Progenitor cell of endocrine pancreas (in vitro differentiated cells): ENCODE measurements at regions not wholly inside any gene's neighbourhood (a gene's known extent, or its start where the extent isn't known, plus 50 kb on each side); places are given as distances from the start of the nearest gene placed in this dataset.
A peak's percentile ranks its signal among the peaks of the same experiment; 100 is the strongest.

Experiments used
- DNase-seq: peaks from one replicate; pipeline ENCODE4 v3.0.0; 2021; ENCODE audit warnings: low spot score; ENCODE audit not compliant: unreplicated experiment
- H3K27ac Mint-ChIP-seq: 2 replicates; pipeline ENCODE4 v1.8.0; 2021; ENCODE audit warnings: mild to moderate bottlenecking, moderate library complexity, mixed read lengths
- H3K27me3 Mint-ChIP-seq: 2 replicates; pipeline ENCODE4 v1.8.0; 2021; ENCODE audit warnings: mixed read lengths
- H3K36me3 Mint-ChIP-seq: 2 replicates; pipeline ENCODE4 v1.8.0; 2022; ENCODE audit warnings: mixed read lengths; ENCODE audit not compliant: insufficient read depth
- H3K4me1 Mint-ChIP-seq: 2 replicates; pipeline ENCODE4 v1.8.0; 2021; ENCODE audit warnings: low read depth, mixed read lengths
- H3K4me3 Mint-ChIP-seq: 2 replicates; pipeline ENCODE4 v1.8.0; 2021; ENCODE audit warnings: low read depth, mild to moderate bottlenecking, moderate library complexity, mixed read lengths
- H3K9me3 Mint-ChIP-seq: 2 replicates; pipeline ENCODE4 v1.8.0; 2021; ENCODE audit warnings: low read depth, mixed read lengths
- CTCF ChIP-seq: fragments of 200-600 bp; sonication (generic); IDR thresholded peaks from one replicate; pipeline ENCODE4 v1.5.0; 2021; ENCODE audit warnings: antibody characterized with exemption, mild to moderate bottlenecking; ENCODE audit not compliant: unreplicated experiment

GRCh38 chr5:109485030-109485429 lies 75.3 kb upstream of the PJA2 start:
- Mint-ChIP-seq H3K4me3 (no peak overlapping the region), H3K9me3 (peaks cover 3% of the 10 kb centered on the region), H3K36me3 (no peaks in the 10 kb centered on the region), H3K27me3 (no peaks in the 10 kb centered on the region), H3K27ac (no peak overlapping the region), H3K4me1 (peaks cover 4% of the 10 kb centered on the region)
- no peak for DNase-seq
- TF ChIP-seq CTCF: no peak

GRCh38 chr5:109484597-109484996 lies 74.8 kb upstream of the PJA2 start:
- Mint-ChIP-seq H3K4me1 (peaks cover 4% of the 10 kb centered on the region), H3K27me3 (no peaks in the 10 kb centered on the region), H3K4me3 (no peak overlapping the region), H3K27ac (no peak overlapping the region), H3K9me3 (peaks cover 3% of the 10 kb centered on the region), H3K36me3 (no peaks in the 10 kb centered on the region)
- DNase-seq: no peak
- no peak for TF ChIP-seq CTCF

GRCh38 chr5:109483395-109483971 lies 73.7 kb upstream of the PJA2 start:
- Mint-ChIP-seq H3K36me3 (no peaks in the 10 kb centered on the region), H3K4me3 (no peak overlapping the region), H3K27ac (peak overlapping the region; percentile 71), H3K9me3 (peaks cover 3% of the 10 kb centered on the region), H3K27me3 (no peaks in the 10 kb centered on the region), H3K4me1 (peaks cover 4% of the 10 kb centered on the region)
- TF ChIP-seq CTCF: no peak
- no peak for DNase-seq

GRCh38 chr5:109482748-109483147 lies 73.0 kb upstream of the PJA2 start:
- H3K27ac Mint-ChIP-seq: no peak overlapping the region
- H3K36me3 Mint-ChIP-seq: no peaks in the 10 kb centered on the region
- H3K9me3 Mint-ChIP-seq: peaks cover 3% of the 10 kb centered on the region
- peaks cover 4% of the 10 kb centered on the region for H3K4me1 Mint-ChIP-seq
- no peaks in the 10 kb centered on the region for H3K27me3 Mint-ChIP-seq
- TF ChIP-seq CTCF: no peak
- no peak overlapping the region for H3K4me3 Mint-ChIP-seq
- DNase-seq: no peak

GRCh38 chr5:109479260-109479860 lies 69.6 kb upstream of the PJA2 start:
- Mint-ChIP-seq H3K27me3 (no peaks in the 10 kb centered on the region), H3K9me3 (peaks cover 3% of the 10 kb centered on the region), H3K27ac (no peak overlapping the region), H3K4me3 (no peak overlapping the region), H3K36me3 (no peaks in the 10 kb centered on the region), H3K4me1 (peaks cover 3% of the 10 kb centered on the region)
- peak; percentile 41 for TF ChIP-seq CTCF
- DNase-seq: no peak
